NCI-H82 treated with DMSO at 0.1 percent for 48 hours (cell line): ENCODE measurements at regions not wholly inside any gene's neighbourhood (a gene's known extent, or its start where the extent isn't known, plus 50 kb on each side); places are given as distances from the start of the nearest gene placed in this dataset.

Experiments used
- DNase-seq: peaks from one replicate; lab custom pipeline; 2025; ENCODE audit not compliant: unreplicated experiment; lab: John Stamatoyannopoulos, UW

DNA sequence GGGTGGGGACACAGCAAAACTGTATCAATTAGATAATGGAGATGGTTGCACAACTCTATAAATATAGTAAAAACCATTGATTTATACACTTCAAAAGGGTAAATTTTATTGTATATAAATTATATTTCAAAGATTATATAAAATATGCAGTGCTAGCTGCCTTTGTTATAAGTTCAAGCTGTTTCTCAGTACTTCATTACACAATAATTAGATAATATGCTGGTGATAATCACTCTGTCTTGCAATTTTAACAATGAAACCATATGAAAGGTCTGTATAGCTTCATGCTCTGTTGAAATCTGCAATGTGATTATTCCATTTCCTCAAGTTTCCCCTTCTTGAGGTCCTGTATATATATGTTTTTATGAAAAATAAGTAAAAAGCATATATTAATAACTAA is 73.4 kb upstream of the PLS3 start:
- no peak for DNase-seq

DNA sequence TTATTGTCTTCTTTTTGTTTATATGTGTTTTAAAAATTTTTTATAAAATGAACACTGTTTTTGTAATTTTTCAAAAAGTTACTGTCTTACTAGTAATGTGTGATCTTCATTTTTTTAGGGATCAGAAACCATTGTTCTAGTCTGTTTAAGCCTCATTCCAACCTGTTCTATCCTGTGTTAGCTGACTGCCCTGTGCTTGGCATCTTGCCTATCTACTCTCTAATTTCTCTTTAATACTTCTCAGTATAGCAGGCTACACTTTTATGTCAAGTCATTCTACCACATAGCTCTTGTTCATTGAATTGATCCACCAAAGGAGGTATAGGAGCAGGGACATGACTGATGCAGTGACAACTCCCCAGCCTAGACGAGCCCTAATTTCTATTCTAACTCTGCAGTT is 70.2 kb upstream of the PLS3 start:
- DNase-seq: no peak

DNA sequence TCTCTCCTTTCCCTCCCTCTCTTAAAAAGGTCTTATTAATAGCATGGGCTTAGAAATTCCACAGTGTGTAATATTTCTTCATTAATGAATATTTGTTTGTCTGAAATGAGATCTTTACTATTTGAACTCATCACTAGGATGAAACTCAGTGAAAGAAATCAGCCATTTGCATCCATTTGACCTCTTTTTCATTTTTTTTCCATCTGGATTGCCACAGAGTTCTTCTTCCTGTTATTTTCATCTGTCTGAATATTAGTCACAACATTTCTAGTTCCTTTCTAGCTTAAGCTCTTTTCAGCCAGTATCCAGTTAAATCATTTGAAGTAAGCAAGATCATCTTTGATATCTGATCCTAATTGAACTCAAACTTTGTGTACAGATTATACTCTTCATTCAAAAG is 69.2 kb upstream of the PLS3 start:
- no peak for DNase-seq

DNA sequence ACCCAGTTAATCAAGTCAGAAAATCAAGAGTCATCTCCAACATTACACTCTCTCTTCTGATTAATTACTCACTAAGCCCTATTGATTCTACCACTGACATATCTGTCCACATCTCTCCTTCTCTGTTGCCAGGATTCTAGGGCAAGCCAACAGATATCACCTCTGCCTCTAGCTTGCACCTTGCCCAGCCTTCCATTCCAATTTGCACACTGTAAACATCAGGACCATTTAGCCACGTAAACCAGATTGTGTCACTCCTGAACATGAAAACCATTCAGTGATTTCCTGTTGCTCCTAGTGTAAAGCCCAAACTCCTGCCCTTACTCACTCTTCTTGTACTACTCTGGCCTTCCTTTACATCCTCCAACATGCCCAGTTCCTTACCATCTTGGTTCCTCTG is 68.0 kb upstream of the PLS3 start:
- DNase-seq: no peak

DNA sequence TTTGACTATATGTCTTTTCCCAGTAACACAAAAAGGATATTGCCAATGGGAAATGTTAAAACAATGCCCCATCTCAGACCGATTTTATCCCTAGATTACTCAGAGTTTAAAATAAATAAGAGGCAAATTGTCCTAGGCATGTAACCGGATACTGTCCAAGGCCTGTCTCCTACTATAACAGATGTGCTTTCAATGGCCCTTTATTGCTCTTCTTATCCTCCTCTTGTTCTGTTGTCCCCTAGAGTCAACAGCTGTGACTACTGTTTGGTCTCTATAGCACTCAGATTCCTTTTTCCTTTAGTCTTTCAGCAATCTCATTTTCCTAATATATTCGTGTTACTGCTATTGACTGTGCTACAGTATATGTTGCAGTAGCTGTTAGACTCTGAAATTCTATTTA is 66.8 kb upstream of the PLS3 start:
- peak; percentile 89 for DNase-seq

DNA sequence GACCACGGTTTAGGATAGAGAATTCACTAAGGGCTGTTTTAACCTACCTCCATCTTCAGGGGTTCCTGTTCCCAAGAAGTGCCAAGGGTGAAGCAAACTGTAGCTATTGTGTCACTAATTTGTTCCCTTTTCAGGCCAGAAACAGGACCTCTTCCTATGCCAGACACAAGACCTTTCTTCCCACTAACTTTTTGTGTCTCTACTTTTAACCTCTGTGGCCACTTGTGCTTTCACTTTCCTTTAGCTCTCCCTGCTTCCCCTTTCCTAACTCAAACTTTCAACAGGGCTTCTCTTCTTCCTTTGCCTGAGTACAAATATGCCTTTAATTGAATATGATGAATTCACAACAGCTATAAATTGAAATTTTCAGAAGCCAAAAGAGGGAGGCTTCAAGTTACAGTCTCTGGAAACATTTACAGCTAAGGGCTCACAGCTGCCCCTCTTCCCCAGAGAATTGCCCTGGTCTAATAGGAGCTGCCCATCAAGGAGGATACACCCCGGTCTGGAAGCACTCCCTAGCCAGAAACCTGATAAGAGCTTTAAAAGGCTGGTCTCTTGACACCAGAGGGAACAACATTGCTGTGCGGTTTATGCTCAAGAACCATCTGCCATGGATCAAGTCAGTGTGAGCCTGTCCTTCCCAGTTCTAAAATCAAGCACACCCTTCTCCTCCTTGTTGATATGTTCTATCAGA is 61.7 kb upstream of the PLS3 start:
- peak; percentile 48 for DNase-seq

DNA sequence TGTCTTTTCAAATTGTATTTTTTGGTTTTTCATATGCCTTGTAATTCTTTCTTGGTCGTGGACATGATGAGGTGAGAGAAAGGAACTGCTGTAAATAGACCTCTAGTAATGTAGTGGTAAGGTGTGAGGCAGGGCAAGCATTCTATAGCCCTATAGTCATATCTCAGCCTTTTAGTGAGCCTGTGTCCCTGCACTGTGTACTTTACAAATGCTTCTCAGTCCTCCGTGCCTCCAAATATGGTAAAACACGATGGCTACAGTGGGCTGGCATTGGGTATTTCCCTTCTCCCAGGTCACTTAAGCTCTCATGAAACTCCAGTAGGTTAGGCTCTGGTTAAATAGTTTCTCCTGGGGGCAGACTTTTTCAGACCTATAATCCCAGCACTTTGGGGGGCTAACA is 57.9 kb upstream of the PLS3 start:
- no peak for DNase-seq

DNA sequence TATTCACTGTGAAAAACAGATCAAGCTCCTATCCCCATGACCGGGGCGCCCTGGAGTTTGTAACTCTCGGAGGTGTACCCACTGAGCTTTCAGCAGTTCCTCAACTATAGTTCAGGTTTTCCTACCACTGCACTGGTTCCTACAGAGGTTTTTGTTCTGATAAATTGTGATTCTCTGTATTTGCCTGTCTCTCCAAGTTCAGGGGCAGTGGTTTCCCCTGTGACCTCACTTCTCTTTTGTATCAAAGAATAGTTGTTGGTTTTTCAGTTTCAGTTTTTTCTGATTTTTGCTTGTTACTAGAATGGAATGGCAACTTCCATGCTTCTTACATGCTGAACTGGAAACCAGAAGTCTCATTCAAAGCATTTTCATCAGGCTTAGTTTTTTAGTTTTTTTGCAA is 56.8 kb upstream of the PLS3 start:
- DNase-seq: no peak
